ENCODE measurements at regions not wholly inside any gene's neighbourhood (a gene's known extent, or its start where the extent isn't known, plus 50 kb on each side); places are given as distances from the start of the nearest gene placed in this dataset.

- no peak overlapping the region for H3K27ac ChIP-seq
- TF ChIP-seq ZFX (IDR thresholded peaks at IDR 0.05): no peak
- TF ChIP-seq, protein P1, sequence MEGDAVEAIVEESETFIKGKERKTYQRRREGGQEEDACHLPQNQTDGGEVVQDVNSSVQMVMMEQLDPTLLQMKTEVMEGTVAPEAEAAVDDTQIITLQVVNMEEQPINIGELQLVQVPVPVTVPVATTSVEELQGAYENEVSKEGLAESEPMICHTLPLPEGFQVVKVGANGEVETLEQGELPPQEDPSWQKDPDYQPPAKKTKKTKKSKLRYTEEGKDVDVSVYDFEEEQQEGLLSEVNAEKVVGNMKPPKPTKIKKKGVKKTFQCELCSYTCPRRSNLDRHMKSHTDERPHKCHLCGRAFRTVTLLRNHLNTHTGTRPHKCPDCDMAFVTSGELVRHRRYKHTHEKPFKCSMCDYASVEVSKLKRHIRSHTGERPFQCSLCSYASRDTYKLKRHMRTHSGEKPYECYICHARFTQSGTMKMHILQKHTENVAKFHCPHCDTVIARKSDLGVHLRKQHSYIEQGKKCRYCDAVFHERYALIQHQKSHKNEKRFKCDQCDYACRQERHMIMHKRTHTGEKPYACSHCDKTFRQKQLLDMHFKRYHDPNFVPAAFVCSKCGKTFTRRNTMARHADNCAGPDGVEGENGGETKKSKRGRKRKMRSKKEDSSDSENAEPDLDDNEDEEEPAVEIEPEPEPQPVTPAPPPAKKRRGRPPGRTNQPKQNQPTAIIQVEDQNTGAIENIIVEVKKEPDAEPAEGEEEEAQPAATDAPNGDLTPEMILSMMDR (conservative IDR thresholded peaks at IDR 0.05): no peak
Observed at GRCh38 chr2:185147361-185147760, 549.0 kb downstream of the ZNF804A start.

DNA sequence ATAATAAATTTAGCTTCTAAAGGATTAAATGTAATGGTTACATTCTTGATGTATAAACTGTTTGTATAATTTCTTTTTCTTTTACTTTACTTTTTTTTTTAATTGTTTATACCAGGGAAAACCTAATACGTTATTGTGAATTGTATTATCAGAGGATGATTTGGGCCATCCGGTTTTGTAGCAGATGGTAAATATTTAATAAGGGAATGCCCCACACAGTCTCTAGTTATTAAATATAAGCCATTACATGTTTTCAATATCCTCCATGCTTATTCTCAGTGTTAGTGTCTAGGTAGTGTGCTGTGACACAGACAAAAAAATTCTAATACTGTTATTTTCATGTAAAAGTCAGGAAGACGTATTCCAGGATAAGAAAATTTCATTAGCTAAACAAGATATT is 553.9 kb downstream of the ZNF804A start:
- TF ChIP-seq, protein P1 (conservative IDR thresholded peaks at IDR 0.05): no peak
- TF ChIP-seq ZFX (IDR thresholded peaks at IDR 0.05): no peak
- H3K27ac ChIP-seq: no peak overlapping the region

- no peak for TF ChIP-seq ZFX (IDR thresholded peaks at IDR 0.05)
- TF ChIP-seq, protein P1 (conservative IDR thresholded peaks at IDR 0.05): no peak
- no peak overlapping the region for H3K27ac ChIP-seq
Observed at GRCh38 chr2:185161701-185162100, 563.4 kb downstream of the ZNF804A start.

GRCh38 chr2:185174353-185174752 is 564.3 kb upstream of the FSIP2 start:
- H3K27ac ChIP-seq: no peak overlapping the region
- TF ChIP-seq ZFX (IDR thresholded peaks at IDR 0.05): no peak
- TF ChIP-seq, protein P1 (conservative IDR thresholded peaks at IDR 0.05): no peak

DNA sequence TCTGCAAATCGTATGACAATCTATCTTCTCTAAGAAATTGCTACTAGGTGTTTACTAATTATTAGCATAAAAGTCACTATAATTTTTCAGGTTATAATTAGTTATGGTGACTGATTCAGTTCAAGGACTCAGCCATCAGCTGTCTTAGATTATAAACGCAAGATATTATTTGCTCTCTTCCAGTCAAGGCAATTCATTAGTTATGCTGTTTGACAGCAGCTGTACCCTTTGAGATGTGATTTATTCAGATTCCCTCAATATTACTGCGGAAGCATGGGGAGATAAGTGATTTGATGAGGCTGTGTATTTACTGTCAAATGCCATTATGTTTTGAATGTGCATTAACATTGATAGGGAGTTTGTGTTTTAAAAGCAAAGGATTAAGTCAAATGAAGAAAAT is 558.9 kb upstream of the FSIP2 start:
- TF ChIP-seq, protein P1 (conservative IDR thresholded peaks at IDR 0.05): no peak
- no peak for TF ChIP-seq ZFX (IDR thresholded peaks at IDR 0.05)
- no peak overlapping the region for H3K27ac ChIP-seq

DNA sequence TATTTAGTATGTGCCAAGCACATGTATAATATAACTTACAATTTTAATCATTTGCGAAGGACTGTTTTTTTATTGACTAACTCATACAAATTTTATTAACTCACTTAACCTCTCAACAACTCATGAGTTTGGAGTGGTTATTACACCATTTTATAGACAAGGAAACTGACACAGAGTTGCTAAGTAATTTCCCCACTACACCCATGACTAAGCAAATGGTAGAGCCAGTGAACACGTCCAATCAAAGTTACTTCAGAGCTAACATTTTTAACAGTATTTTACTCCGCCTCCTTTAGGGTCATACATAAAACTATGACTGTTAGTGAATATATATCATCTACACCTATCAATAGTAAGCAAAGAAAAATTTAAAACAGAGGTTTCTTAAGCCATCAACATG is 556.7 kb upstream of the FSIP2 start:
- TF ChIP-seq ZFX (IDR thresholded peaks at IDR 0.05): no peak
- TF ChIP-seq, protein P1 (conservative IDR thresholded peaks at IDR 0.05): no peak
- H3K27ac ChIP-seq: no peak overlapping the region

GRCh38 chr2:185185044-185185443 is 553.6 kb upstream of the FSIP2 start:
- no peak overlapping the region for H3K27ac ChIP-seq
- no peak for TF ChIP-seq ZFX (IDR thresholded peaks at IDR 0.05)
- TF ChIP-seq, protein P1 (conservative IDR thresholded peaks at IDR 0.05): no peak

Measured in C4-2B (cell line).